ENCODE measurements at regions not wholly inside any gene's neighbourhood (a gene's known extent, or its start where the extent isn't known, plus 50 kb on each side); places are given as distances from the start of the nearest gene placed in this dataset.
"Not testable (repeated sequence)": the region's sequence is repeated elsewhere in the genome, so short reads cannot be mapped to it uniquely, and the experiment has no call there.

- intact Hi-C loops (cut with micrococcal nuclease; ENCODE audit: unreplicated experiment); H3K4me3 ChIP-seq; H4K20me1 ChIP-seq (ENCODE audit: control insufficient read depth, insufficient read depth); H3K79me2 ChIP-seq (ENCODE audit: control insufficient read depth, insufficient read depth, low read length); in situ Hi-C loops (cut with MboI); RAD21 ChIA-PET (ENCODE audit: unreplicated experiment); H3K9ac ChIP-seq (ENCODE audit: control insufficient read depth, insufficient read depth, low read length); FAIRE-seq; POLR2A ChIA-PET; H3K4me2 ChIP-seq (ENCODE audit: control insufficient read depth, insufficient read depth); CTCF ChIA-PET; SMC1A ChIA-PET (ENCODE audit: uncharacterized antibody, unreplicated experiment); ATAC-seq; H3K36me3 ChIP-seq (ENCODE audit: control insufficient read depth in 2 of 2, insufficient read depth in 2 of 2, low read length in 1 of 2); DNase-seq (ENCODE audit: low read depth, low spot score); H3K27ac ChIP-seq (ENCODE audit: control insufficient read depth, insufficient read depth); H3K4me1 ChIP-seq (ENCODE audit: control insufficient read depth, insufficient read depth, low read length); H3K9me3 ChIP-seq (replicated peaks; ENCODE audit: control insufficient read depth, insufficient read depth, low read length); BruUV-seq (replicated peaks); H2AFZ ChIP-seq (ENCODE audit: control insufficient read depth, low read depth, low read length); H3K27me3 ChIP-seq (replicated peaks in 1 of 2; ENCODE audit: control insufficient read depth in 2 of 2, insufficient read depth in 2 of 2, low read length in 1 of 2): not testable (repeated sequence)
- WGBS (ENCODE audit: insufficient coverage, insufficient replicate concordance, low lambda C conversion rate, missing lambda C conversion rate), result 67% methylated on average over 8 of the region's 24 CpGs
Observed at GRCh38 chr2:242009846-242010245, 140.3 kb downstream of the RTP5 start.

GRCh38 chr2:242010252-242011166 lies 141.0 kb downstream of the RTP5 start:
- DNase-seq (ENCODE audit: low read depth, low spot score); CTCF ChIA-PET; RAD21 ChIA-PET (ENCODE audit: unreplicated experiment); H3K27me3 ChIP-seq (replicated peaks in 1 of 2; ENCODE audit: control insufficient read depth in 2 of 2, insufficient read depth in 2 of 2, low read length in 1 of 2); H4K20me1 ChIP-seq (ENCODE audit: control insufficient read depth, insufficient read depth); H3K9ac ChIP-seq (ENCODE audit: control insufficient read depth, insufficient read depth, low read length); H3K36me3 ChIP-seq (ENCODE audit: control insufficient read depth in 2 of 2, insufficient read depth in 2 of 2, low read length in 1 of 2); H3K4me2 ChIP-seq (ENCODE audit: control insufficient read depth, insufficient read depth); BruUV-seq (replicated peaks); SMC1A ChIA-PET (ENCODE audit: uncharacterized antibody, unreplicated experiment); POLR2A ChIA-PET; H3K27ac ChIP-seq (ENCODE audit: control insufficient read depth, insufficient read depth); H3K9me3 ChIP-seq (replicated peaks; ENCODE audit: control insufficient read depth, insufficient read depth, low read length); H2AFZ ChIP-seq (ENCODE audit: control insufficient read depth, low read depth, low read length); intact Hi-C loops (cut with micrococcal nuclease; ENCODE audit: unreplicated experiment); H3K79me2 ChIP-seq (ENCODE audit: control insufficient read depth, insufficient read depth, low read length); H3K4me3 ChIP-seq; H3K4me1 ChIP-seq (ENCODE audit: control insufficient read depth, insufficient read depth, low read length); in situ Hi-C loops (cut with MboI): not testable (repeated sequence)
- FAIRE-seq (peak; percentile 69), ATAC-seq (0 out of 3 replicates have a peak, but pooled peaks have one; percentile 27)
- 50% methylated on average over 15 of the region's 29 CpGs for WGBS (ENCODE audit: insufficient coverage, insufficient replicate concordance, low lambda C conversion rate, missing lambda C conversion rate)
